WTC11 (cell line): ENCODE measurements at regions not wholly inside any gene's neighbourhood (a gene's known extent, or its start where the extent isn't known, plus 50 kb on each side); places are given as distances from the start of the nearest gene placed in this dataset.

Experiments used
- CREB1 ChIP-seq: sonication (generic); formaldehyde crosslinking; IDR thresholded peaks from 2 replicates; pipeline ENCODE4 v1.8.0; 2023; ENCODE audit warnings: mild to moderate bottlenecking, missing genetic modification reagents
- CTCF ChIP-seq: fragments of 200-600 bp; IDR thresholded peaks from 2 replicates; pipeline ENCODE4 v1.8.0; 2022; ENCODE audit warnings: antibody characterized with exemption
- ESRRA ChIP-seq: sonication (generic); formaldehyde crosslinking; IDR thresholded peaks from 2 replicates; pipeline ENCODE4 v1.8.1; 2022; ENCODE audit warnings: mild to moderate bottlenecking, missing genetic modification reagents, borderline replicate concordance
- MAX ChIP-seq: sonication (generic); formaldehyde crosslinking; IDR thresholded peaks from 2 replicates; pipeline ENCODE4 v1.8.0; 2022; ENCODE audit warnings: mild to moderate bottlenecking, missing genetic modification reagents
- OVOL2 ChIP-seq: fragments of 250-450 bp; sonication (Bioruptor Pico); IDR thresholded peaks from 2 replicates; pipeline ENCODE4 v1.9.0; 2021; ENCODE audit warnings: mild to moderate bottlenecking, borderline replicate concordance
- SP1 ChIP-seq: sonication (generic); formaldehyde crosslinking; conservative IDR thresholded peaks from 2 replicates; pipeline ENCODE4 v1.8.1; 2022; ENCODE audit warnings: missing genetic modification reagents
- ZNF317 ChIP-seq: sonication (generic); formaldehyde crosslinking; IDR thresholded peaks from 2 replicates; pipeline ENCODE4 v1.8.1; 2023; ENCODE audit warnings: low read depth, mild to moderate bottlenecking, moderate library complexity, missing genetic modification reagents, borderline replicate concordance
- ZNF671 ChIP-seq: fragments of 250-450 bp; sonication (Bioruptor Pico); IDR thresholded peaks from 2 replicates; pipeline ENCODE4 v1.8.0; 2021; ENCODE audit warnings: mild to moderate bottlenecking
- TF ChIP-seq, protein P1 (sequence below): sonication (generic); formaldehyde crosslinking; IDR thresholded peaks from 2 replicates; pipeline ENCODE4 v1.8.1; 2023; ENCODE audit warnings: mild to moderate bottlenecking, missing genetic modification reagents, borderline replicate concordance
- TF ChIP-seq, protein P2 (sequence below): sonication (generic); formaldehyde crosslinking; IDR thresholded peaks from 2 replicates; pipeline ENCODE4 v1.8.0; 2022; ENCODE audit warnings: mild to moderate bottlenecking, missing genetic modification reagents

GRCh38 chr2:183495079-183495478, 370.8 kb downstream of the NUP35 start:
- no peak for TF ChIP-seq OVOL2
- TF ChIP-seq CTCF, result no peak
- TF ChIP-seq, protein P1, sequence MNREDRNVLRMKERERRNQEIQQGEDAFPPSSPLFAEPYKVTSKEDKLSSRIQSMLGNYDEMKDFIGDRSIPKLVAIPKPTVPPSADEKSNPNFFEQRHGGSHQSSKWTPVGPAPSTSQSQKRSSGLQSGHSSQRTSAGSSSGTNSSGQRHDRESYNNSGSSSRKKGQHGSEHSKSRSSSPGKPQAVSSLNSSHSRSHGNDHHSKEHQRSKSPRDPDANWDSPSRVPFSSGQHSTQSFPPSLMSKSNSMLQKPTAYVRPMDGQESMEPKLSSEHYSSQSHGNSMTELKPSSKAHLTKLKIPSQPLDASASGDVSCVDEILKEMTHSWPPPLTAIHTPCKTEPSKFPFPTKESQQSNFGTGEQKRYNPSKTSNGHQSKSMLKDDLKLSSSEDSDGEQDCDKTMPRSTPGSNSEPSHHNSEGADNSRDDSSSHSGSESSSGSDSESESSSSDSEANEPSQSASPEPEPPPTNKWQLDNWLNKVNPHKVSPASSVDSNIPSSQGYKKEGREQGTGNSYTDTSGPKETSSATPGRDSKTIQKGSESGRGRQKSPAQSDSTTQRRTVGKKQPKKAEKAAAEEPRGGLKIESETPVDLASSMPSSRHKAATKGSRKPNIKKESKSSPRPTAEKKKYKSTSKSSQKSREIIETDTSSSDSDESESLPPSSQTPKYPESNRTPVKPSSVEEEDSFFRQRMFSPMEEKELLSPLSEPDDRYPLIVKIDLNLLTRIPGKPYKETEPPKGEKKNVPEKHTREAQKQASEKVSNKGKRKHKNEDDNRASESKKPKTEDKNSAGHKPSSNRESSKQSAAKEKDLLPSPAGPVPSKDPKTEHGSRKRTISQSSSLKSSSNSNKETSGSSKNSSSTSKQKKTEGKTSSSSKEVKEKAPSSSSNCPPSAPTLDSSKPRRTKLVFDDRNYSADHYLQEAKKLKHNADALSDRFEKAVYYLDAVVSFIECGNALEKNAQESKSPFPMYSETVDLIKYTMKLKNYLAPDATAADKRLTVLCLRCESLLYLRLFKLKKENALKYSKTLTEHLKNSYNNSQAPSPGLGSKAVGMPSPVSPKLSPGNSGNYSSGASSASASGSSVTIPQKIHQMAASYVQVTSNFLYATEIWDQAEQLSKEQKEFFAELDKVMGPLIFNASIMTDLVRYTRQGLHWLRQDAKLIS, result no peak
- no peak for TF ChIP-seq ZNF671
- TF ChIP-seq, protein P2, sequence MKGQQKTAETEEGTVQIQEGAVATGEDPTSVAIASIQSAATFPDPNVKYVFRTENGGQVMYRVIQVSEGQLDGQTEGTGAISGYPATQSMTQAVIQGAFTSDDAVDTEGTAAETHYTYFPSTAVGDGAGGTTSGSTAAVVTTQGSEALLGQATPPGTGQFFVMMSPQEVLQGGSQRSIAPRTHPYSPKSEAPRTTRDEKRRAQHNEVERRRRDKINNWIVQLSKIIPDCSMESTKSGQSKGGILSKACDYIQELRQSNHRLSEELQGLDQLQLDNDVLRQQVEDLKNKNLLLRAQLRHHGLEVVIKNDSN (CRISPR knock-in tag), result no peak
- no peak for TF ChIP-seq ESRRA (CRISPR knock-in tag)
- TF ChIP-seq MAX (CRISPR knock-in tag), result no peak
- no peak for TF ChIP-seq ZNF317
- TF ChIP-seq CREB1 (CRISPR knock-in tag), result no peak
- TF ChIP-seq SP1 (CRISPR knock-in tag), result no peak
